MM.1S (cell line): ENCODE measurements at regions not wholly inside any gene's neighbourhood (a gene's known extent, or its start where the extent isn't known, plus 50 kb on each side); places are given as distances from the start of the nearest gene placed in this dataset.

Experiments
- EZH2 ChIP-seq: fragments of 300-600 bp; sonication (generic); optimal IDR thresholded peaks from 2 replicates; pipeline ENCODE3; 2017; ENCODE audit warnings: low read depth, mild to moderate bottlenecking, antibody characterized with exemption, low read length, mixed read lengths
- TF ChIP-seq, protein P1 (sequence below): fragments of 300-600 bp; sonication (generic); IDR thresholded peaks from 2 replicates; pipeline ENCODE4 v1.5.1; 2016; ENCODE audit warnings: antibody characterized with exemption, low read length, mixed read lengths

DNA sequence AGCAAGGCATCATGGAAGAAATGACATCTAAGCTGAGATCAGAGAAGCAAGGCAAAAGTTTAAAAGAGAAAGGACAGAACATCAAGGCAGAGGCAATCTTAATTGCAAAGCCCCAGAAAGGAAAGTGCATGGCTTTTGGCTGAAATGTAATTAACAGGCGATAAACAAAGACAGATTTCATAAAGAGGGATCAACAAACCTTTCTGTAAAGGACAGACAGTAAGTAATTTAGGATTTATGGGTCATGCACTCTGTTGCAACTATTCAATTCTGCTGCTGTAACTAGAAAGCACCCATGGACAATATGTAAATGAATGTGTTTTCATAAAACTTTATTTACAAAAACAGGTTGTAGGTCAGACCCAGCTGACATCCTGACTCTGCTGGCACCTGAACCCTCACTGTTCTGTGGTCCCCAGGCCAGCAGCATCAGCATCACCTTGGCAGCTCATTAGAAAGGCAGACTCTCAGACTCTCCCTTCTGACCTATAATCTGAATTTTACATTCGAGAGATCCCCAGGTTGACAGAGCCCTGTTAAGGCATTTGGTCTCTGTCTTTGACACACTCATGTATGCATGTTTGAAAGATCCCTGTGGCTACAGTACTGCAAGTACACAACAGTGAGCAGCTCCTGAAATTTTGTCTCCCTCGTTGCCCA, 362.9 kb upstream of the NFE2L3 start:
- TF ChIP-seq, protein P1, sequence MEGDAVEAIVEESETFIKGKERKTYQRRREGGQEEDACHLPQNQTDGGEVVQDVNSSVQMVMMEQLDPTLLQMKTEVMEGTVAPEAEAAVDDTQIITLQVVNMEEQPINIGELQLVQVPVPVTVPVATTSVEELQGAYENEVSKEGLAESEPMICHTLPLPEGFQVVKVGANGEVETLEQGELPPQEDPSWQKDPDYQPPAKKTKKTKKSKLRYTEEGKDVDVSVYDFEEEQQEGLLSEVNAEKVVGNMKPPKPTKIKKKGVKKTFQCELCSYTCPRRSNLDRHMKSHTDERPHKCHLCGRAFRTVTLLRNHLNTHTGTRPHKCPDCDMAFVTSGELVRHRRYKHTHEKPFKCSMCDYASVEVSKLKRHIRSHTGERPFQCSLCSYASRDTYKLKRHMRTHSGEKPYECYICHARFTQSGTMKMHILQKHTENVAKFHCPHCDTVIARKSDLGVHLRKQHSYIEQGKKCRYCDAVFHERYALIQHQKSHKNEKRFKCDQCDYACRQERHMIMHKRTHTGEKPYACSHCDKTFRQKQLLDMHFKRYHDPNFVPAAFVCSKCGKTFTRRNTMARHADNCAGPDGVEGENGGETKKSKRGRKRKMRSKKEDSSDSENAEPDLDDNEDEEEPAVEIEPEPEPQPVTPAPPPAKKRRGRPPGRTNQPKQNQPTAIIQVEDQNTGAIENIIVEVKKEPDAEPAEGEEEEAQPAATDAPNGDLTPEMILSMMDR = no peak
- TF ChIP-seq EZH2 = no peak
